A673 (cell line): ENCODE measurements at regions not wholly inside any gene's neighbourhood (a gene's known extent, or its start where the extent isn't known, plus 50 kb on each side); places are given as distances from the start of the nearest gene placed in this dataset.

Source experiments
- CTCF ChIP-seq: fragments of 300-800, 200-600 bp; sonication (generic); conservative IDR thresholded peaks from 2 replicates; pipeline ENCODE4 v1.5.1; 2017; ENCODE audit warnings: low read depth, mild to moderate bottlenecking, antibody characterized with exemption, low read length, moderate library complexity, mixed read lengths
- EZH2 ChIP-seq: fragments of 200-600 bp; sonication (generic); IDR thresholded peaks from 2 replicates; pipeline ENCODE4 v1.6.1; 2017; ENCODE audit warnings: borderline replicate concordance, low read depth, mild to moderate bottlenecking, mixed read lengths, antibody characterized with exemption, low read length; ENCODE audit not compliant: poor library complexity, severe bottlenecking

- TF ChIP-seq EZH2: no peak
- no peak for TF ChIP-seq CTCF
These were observed 124.7 kb downstream of the UCHL1 start for GRCh38 chr4:41381384-41381783.
